PC-9 (cell line): ENCODE measurements at regions not wholly inside any gene's neighbourhood (a gene's known extent, or its start where the extent isn't known, plus 50 kb on each side); places are given as distances from the start of the nearest gene placed in this dataset.

Experiments
- EZH2 ChIP-seq: fragments of 200-600 bp; sonication (generic); IDR thresholded peaks from 2 replicates; pipeline ENCODE4 v1.8.0; 2017; ENCODE audit warnings: antibody characterized with exemption, low read depth
- TF ChIP-seq, protein P1 (sequence below): fragments of 200-600 bp; sonication (generic); conservative IDR thresholded peaks from 2 replicates; pipeline ENCODE4 v1.6.1; 2017; ENCODE audit warnings: mixed run types, antibody characterized with exemption, mild to moderate bottlenecking, moderate library complexity

DNA sequence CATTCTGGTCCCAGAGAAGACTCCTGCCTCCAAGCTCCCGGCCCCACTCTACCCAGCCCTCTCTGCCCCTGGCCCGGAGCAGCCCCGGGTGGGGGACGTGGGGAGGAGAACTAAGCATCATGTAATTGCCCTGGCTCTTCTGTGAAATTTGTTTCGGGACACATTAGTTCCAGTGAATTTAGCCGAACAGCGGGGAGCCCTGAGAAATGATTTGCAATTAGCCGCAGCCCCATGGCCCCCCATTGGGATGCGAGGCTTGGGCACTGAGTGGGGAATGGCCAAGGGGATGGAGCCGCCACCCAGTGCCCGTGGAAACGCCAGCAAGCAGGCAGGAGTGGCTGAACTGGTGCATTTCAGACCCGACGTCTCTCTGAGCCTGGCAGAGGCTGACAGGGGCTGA lies 173.9 kb upstream of the LHX5 start:
- TF ChIP-seq, protein P1, sequence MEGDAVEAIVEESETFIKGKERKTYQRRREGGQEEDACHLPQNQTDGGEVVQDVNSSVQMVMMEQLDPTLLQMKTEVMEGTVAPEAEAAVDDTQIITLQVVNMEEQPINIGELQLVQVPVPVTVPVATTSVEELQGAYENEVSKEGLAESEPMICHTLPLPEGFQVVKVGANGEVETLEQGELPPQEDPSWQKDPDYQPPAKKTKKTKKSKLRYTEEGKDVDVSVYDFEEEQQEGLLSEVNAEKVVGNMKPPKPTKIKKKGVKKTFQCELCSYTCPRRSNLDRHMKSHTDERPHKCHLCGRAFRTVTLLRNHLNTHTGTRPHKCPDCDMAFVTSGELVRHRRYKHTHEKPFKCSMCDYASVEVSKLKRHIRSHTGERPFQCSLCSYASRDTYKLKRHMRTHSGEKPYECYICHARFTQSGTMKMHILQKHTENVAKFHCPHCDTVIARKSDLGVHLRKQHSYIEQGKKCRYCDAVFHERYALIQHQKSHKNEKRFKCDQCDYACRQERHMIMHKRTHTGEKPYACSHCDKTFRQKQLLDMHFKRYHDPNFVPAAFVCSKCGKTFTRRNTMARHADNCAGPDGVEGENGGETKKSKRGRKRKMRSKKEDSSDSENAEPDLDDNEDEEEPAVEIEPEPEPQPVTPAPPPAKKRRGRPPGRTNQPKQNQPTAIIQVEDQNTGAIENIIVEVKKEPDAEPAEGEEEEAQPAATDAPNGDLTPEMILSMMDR = no peak
- TF ChIP-seq EZH2 = no peak
